GM21381 (cell line): ENCODE measurements at regions not wholly inside any gene's neighbourhood (a gene's known extent, or its start where the extent isn't known, plus 50 kb on each side); places are given as distances from the start of the nearest gene placed in this dataset.

Source experiments
- ATAC-seq: cut with Tn5 transposase; IDR thresholded peaks from one replicate; pipeline ENCODE4 v1.9.1; 2021; ENCODE audit warnings: mild to moderate bottlenecking, moderate library complexity; ENCODE audit not compliant: unreplicated experiment

GRCh38 chr15:97200161-97200560 lies 760.3 kb upstream of the ARRDC4 start:
- ATAC-seq = no peak

GRCh38 chr15:97210277-97210676 lies 750.2 kb upstream of the ARRDC4 start:
- no peak for ATAC-seq

- ATAC-seq = no peak
Measured at GRCh38 chr15:97215629-97216028, 744.9 kb upstream of the ARRDC4 start.

DNA sequence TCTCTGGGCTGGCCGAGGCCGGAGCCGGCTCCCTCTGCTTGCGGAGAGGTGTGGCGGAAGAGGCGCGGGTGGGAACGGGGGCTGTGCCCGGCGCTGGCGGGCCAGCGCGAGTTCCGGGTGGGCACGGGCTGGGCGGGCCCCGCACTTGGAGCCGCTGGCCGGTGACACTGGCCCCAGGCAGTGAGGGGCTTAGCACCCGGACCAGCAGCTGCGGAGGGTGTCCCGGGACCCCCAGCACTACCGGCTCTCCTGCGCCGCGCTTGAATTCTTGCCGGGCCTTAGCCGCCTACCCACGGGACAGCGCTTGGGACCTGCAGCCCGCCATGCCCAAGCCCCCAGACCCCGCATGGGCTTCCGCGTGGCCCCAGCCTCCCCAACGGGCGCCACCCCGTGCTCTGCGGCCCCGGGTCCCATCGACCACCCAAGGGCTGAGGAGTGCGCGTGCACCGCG lies 736.3 kb upstream of the ARRDC4 start:
- no peak for ATAC-seq

GRCh38 chr15:97234851-97235610 lies 725.5 kb upstream of the ARRDC4 start:
- ATAC-seq = no peak

DNA sequence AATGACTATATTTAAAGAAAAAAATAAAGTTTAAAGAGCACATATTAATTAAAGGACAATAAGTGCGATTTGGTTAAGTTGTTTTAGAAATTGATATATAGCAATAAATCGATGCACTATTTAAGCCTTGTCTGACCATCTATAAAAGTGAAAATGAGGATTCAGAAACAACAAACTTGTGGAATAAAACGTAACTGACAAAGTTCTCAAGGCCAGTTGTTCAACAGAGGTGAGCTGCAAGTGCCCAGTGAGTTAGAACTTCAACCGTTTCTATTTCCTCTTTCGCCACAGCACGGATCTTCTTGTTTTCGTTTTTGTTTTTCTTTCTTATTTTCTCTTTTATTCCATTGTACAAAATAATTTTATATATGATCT lies 724.9 kb upstream of the ARRDC4 start:
- ATAC-seq = no peak

GRCh38 chr15:97236140-97236539 lies 724.4 kb upstream of the ARRDC4 start:
- ATAC-seq = no peak

DNA sequence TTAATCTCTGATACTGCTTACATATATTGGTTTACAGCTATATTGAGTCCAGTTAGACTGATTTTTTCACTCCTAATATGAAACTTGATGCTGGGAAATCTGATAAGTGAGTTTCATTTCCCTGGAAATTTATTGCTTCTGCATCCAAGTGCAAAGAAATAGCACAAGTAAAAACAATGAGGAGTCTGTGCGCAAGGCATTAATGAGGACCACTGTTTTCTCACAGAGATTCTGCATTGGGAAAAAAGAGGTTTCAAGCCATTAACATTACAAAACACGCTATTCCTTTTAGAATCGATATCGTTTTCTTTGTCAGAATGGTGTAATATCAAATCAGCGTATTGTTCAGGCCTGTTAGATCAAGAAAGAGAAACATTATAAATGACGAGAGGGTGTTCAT lies 723.3 kb upstream of the ARRDC4 start:
- ATAC-seq = no peak

GRCh38 chr15:97248376-97248775 lies 712.1 kb upstream of the ARRDC4 start:
- ATAC-seq = no peak

GRCh38 chr15:97259943-97260342 lies 700.6 kb upstream of the ARRDC4 start:
- no peak for ATAC-seq

DNA sequence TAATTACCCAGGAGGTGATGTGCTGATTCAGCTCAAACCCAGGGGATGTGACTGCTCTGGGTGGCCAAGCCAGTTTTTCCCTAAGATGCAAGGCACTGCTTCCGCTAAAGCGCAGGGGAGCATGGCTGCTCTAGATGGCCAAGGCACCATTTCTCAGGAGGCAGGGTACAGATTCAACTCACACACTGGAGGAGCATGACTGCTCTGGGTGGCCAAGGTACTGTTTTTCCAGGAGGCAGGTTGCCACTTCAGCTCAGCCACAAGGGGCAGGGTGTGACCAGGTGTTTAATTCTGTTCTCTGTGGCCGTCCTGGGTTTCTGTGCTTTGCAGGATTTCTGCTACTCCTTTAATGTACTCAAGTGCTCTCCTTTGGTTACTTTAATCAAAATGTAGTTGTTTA lies 659.3 kb upstream of the ARRDC4 start:
- no peak for ATAC-seq

DNA sequence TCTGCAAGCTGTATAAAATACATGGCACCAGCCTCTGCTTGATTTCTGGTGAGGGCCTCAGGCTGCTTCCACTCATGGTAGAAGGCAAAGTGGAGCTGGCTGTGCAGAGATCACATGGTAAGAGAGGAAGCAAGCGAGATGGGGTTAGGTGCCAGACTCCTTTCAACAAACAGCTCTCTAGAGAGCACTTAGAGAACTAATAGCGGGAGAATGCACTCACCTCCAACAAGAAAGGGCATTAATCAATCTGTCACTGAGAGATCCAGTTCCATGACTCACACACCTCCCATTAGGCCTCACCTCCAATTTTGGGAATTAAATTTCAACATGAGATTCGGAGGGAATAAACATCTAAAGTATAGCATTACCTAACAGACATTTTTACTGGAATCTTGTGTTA lies 644.1 kb upstream of the ARRDC4 start:
- ATAC-seq = no peak

DNA sequence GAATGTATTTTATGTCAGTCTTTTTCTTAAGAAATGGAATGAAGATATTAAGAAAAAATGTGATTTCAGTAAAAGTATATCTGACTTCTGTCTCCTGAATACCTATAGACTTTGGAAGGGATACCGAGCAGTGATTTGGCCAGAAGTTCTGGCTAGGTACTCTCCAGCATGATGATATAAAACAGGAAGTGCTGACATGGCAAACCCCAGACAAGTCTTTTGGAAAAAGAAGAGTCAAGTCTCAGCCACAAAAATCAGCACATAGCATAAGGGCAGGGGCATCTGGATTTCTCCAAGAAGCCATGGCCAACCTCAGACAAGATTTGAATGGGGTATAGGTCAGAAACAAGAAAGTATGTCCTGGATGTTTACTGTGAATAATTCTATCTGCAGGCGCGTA lies 643.3 kb upstream of the ARRDC4 start:
- ATAC-seq = no peak

DNA sequence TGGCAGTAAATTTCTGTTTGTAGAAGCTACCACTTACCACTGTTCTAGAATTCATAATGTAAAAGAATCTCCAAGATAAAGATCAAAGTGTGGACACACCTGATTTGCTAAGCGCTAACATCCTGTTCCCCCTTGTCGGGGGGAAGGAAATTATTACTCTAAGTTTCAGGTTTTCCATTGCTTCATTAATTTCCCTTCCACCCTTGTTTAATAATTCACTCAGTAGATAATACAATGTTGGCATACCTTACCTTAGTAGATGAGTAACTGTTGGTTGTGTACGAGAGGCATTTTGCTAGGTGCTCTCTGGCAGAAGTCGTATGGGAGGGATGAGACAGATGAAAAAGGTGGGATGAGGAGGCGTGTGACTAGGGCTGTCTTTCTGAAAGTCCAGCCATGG lies 641.2 kb upstream of the ARRDC4 start:
- no peak for ATAC-seq

DNA sequence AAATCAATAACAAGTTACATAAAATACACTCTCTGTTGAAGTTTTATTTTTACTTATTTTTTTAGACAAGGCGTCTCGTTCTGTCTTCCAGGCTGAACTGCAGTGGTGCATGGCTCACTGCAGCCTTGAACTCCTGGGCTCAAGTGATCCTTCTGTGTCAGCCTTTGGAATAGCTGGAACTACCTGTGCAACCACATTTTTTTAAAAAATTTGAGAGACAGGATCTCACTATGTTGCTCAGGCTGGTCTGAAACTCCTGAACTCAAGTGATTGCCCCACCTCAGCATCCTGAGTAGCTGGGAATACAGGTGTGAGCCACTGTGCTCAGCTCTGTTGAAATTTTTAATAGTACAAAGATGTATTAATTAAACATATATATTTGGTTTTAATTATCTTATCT lies 614.3 kb upstream of the ARRDC4 start:
- ATAC-seq = no peak

DNA sequence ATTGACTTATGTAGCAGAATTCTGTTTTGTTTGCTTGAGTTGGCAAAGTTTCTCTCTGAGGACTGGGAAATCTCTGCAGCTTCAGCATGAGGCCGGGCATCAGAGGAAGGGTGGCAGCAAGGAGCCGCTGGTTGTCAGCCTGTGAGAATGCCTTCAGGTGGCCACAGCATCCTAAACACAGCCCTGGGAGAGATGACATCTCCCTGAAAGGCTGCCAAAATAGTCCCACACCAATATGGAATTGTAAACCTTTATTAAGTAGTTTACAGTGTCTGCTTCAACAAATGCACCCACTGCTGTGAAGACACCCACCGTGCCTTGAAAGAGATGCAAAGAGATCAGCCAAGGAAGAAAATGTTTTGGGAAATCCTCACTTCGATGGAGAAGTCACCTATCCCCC lies 609.7 kb upstream of the ARRDC4 start:
- ATAC-seq = no peak

DNA sequence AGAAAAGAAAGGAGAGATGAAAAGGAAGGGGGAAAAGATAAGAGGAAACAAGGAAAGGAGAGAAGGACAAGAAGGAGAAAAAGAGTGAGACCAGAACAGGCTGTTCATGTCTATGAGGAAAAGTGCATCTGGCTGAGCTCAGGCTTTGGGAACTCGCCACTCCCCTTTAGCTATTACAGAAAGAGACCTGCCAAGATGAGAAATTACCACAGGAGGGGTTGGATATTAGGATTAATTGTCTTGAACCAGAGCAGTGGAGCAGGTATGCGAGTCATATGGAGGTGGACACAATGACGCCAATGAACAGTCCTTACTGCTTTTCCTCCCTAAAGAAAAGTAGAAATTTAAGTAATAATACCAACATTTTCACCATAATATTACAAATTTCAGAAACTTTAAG lies 577.0 kb upstream of the ARRDC4 start:
- ATAC-seq = no peak

- ATAC-seq = no peak
Measured at GRCh38 chr15:97386940-97387339, 573.6 kb upstream of the ARRDC4 start.

- no peak for ATAC-seq
Measured at GRCh38 chr15:97401195-97401594, 559.3 kb upstream of the ARRDC4 start.

DNA sequence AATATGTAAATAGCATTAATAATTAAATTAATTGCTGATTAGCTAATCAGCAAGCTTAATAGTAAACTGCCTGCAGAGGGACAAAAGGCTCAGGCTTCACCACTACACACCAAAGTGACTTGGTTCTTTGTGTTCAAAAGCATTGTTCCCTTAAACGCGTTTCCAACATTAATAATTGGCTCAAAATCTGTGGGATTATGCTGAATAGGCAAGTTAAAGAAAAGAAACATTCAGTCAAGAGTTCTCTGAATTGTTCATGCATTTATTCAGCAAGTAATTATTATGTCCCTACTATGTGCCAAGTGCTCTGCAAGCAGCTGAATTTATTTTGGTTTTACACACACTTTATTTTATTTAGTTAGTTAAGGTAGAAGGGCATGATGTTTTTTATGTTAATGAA lies 558.5 kb upstream of the ARRDC4 start:
- no peak for ATAC-seq

- ATAC-seq = no peak
Measured at GRCh38 chr15:97406841-97407240, 553.7 kb upstream of the ARRDC4 start.

DNA sequence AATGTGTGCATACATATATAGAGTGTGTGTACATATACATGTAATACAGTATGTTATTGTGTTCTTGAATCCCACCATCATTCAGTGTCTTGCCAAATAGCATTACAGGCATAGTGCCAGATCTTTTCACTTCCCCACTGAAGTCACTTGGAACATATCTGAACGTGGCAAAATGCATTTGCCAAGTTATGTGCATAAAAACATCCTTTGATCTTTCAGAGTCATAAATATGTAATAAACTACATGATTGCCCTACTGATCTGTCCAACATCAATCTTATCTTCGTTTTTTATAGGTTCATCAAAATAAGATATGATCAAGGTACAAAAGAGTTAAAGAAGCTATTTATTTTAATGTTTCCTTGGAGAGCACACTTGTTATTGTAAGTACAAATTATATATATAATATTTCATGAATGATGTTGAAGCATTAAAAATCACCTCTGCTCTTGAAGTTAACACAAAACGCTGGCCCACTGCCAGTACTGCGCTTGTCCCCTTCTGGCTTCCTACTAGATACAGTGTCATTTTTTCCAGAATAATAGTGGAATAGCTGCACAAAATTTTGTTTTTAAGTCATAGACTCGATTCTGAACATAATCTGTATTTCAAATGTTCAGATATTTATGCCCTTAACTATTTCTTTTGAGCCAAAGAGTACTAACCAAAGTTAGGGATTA lies 549.5 kb upstream of the ARRDC4 start:
- ATAC-seq = no peak

DNA sequence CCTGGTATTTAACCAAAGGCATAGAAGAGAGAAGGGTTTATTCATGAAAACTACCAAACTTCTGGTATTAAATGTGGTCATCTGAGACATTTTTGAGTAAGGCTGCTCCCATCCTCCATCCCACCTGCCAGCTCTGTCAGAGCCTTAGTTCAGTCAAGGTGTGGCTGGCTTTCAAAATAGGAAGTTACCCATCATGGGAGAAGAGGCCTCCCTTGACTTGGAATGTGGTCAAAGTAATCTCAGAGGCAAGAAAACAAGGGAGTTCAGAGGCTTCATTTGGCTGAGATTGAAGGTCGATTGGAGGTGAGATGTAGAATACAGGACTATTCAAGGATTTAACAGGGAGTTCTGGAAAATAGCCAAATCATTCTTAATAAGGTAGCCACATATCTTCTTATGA lies 540.4 kb upstream of the ARRDC4 start:
- ATAC-seq = no peak
